K562 (cell line): ENCODE measurements at regions not wholly inside any gene's neighbourhood (a gene's known extent, or its start where the extent isn't known, plus 50 kb on each side); places are given as distances from the start of the nearest gene placed in this dataset.
A peak's percentile ranks its signal among the peaks of the same experiment; 100 is the strongest.

ENCODE experiments used
- CREB1 ChIP-seq, 2 experiments: sonication (generic) in 1 of 2; formaldehyde crosslinking in 1 of 2; IDR thresholded peaks; 2 replicates each; pipeline versions ENCODE4 v1.6.1 to v1.8.0; 2012 to 2022; ENCODE audit warnings: inconsistent platforms in 1 of 2, mild to moderate bottlenecking in 1 of 2, missing genetic modification reagents in 1 of 2, moderate library complexity in 1 of 2
- CXXC5 ChIP-seq: fragments of 250-450 bp; sonication (Bioruptor Pico); IDR thresholded peaks from 2 replicates; pipeline ENCODE4 v1.8.0; 2022; ENCODE audit warnings: inconsistent platforms, mild to moderate bottlenecking, moderate library complexity
- GTF3C2 ChIP-seq: IDR thresholded peaks from 3 replicates; pipeline ENCODE4 v1.6.1; 2011; ENCODE audit warnings: borderline replicate concordance, mild to moderate bottlenecking, moderate library complexity; ENCODE audit not compliant: insufficient read length; ENCODE audit errors: extremely low read depth
- HINFP ChIP-seq: fragments of 450-650 bp; conservative IDR thresholded peaks from 2 replicates; pipeline ENCODE4 v1.6.1; 2016; ENCODE audit warnings: missing genetic modification characterization, low read depth, mild to moderate bottlenecking, control low read depth, missing compliant biosample characterization
- ZKSCAN1 ChIP-seq: fragments of 150-350 bp; IDR thresholded peaks from 2 replicates; pipeline ENCODE4 v1.6.1; 2016; ENCODE audit warnings: low read depth, low read length
- ZNF143 ChIP-seq: sonication (generic); formaldehyde crosslinking; IDR thresholded peaks from 2 replicates; pipeline ENCODE4 v1.9.0; 2022; ENCODE audit warnings: mild to moderate bottlenecking, missing genetic modification reagents

- TF ChIP-seq CREB1 (IDR thresholded peaks at IDR 0.05): no peak
- no peak for TF ChIP-seq CREB1 (CRISPR knock-in tag; IDR thresholded peaks at IDR 0.05)
- TF ChIP-seq ZNF143 (CRISPR knock-in tag): no peak
- no peak for TF ChIP-seq HINFP
- no peak for TF ChIP-seq ZKSCAN1
- no peak for TF ChIP-seq GTF3C2
- TF ChIP-seq CXXC5: peak; percentile 56
Observed at GRCh38 chr7:50197549-50197948, 104.5 kb upstream of the ZPBP start.
